T-cell (primary cell): ENCODE measurements at regions not wholly inside any gene's neighbourhood (a gene's known extent, or its start where the extent isn't known, plus 50 kb on each side); places are given as distances from the start of the nearest gene placed in this dataset.

Experiments used
- ATAC-seq, 4 experiments: fragments of 200-7000 bp in 3 of 4; fragments of 150-1000 bp in 1 of 4; cut with Tn5 transposase; replicated peaks in 1 of 4; 1 replicate in 3 of 4; 2 replicates in 1 of 4; pipeline ENCODE4 v1.10.0; 2021; ENCODE audit warnings: moderate library complexity in 3 of 4, mild to moderate bottlenecking in 2 of 4, moderate number of reproducible peaks in 1 of 4
- CTCF ChIA-PET, 2 donors: fragments of 300-600 bp; sonication (Branson Sonifier 250); formaldehyde crosslinking; loops; one replicate each; lab custom pipeline; 2022; ENCODE audit warnings: antibody characterized with exemption in 2 of 2; lab: Charles Lee
- POLR2A ChIA-PET, 2 donors: fragments of 300-600 bp; sonication (Branson Sonifier 250); formaldehyde crosslinking; loops; one replicate each; lab custom pipeline; 2022; ENCODE audit warnings: antibody characterized with exemption in 2 of 2; lab: Charles Lee
- DNase-seq, 35 experiments: peaks; one replicate each; pipeline versions ENCODE4 v3.0.0 to v3.0.0-alpha.2; 2013 to 2023
- H3K27ac ChIP-seq: one replicate; pipeline ENCODE4 v1.5.1; 2013; ENCODE audit warnings: low read length
- H3K27me3 ChIP-seq, 2 experiments: replicated peaks in 1 of 2; 1 replicate in 1 of 2; 2 replicates in 1 of 2; pipeline versions ENCODE4 v1.6.1 to v1.7.0; 2013; ENCODE audit warnings: low read length in 1 of 2, mixed read lengths in 1 of 2; ENCODE audit not compliant: control insufficient read depth in 2 of 2, insufficient read depth in 2 of 2; ENCODE audit errors: extremely low read depth in 1 of 2
- H3K36me3 ChIP-seq, 2 donors: 1 replicate in 1 of 2; 2 replicates in 1 of 2; pipeline versions ENCODE4 v1.6.1 to v1.7.0; 2013; ENCODE audit warnings: low read length in 1 of 2; ENCODE audit not compliant: control insufficient read depth in 2 of 2, insufficient read depth in 1 of 2; ENCODE audit errors: extremely low read depth in 1 of 2
- H3K4me1 ChIP-seq, 2 experiments: 1 replicate in 1 of 2; 2 replicates in 1 of 2; pipeline versions ENCODE4 v1.6.1 to v1.7.0; 2013; ENCODE audit warnings: low read length in 2 of 2, mixed read lengths in 1 of 2; ENCODE audit not compliant: insufficient read depth in 2 of 2, control insufficient read depth in 1 of 2; ENCODE audit errors: extremely low read depth in 1 of 2
- H3K4me3 ChIP-seq, 2 donors: 1 replicate in 1 of 2; 2 replicates in 1 of 2; pipeline versions ENCODE4 v1.5.1 to v1.7.0; 2013; ENCODE audit warnings: mild to moderate bottlenecking in 2 of 2, low read length in 1 of 2, moderate library complexity in 1 of 2; ENCODE audit not compliant: control insufficient read depth in 1 of 2; ENCODE audit errors: extremely low read depth in 1 of 2
- H3K9me3 ChIP-seq: 2 replicates; pipeline ENCODE4 v1.7.0; 2013
- H3K27ac Mint-ChIP-seq, 2 donors: one replicate each; pipeline ENCODE4 v1.8.0; 2020 to 2021; ENCODE audit warnings: mild to moderate bottlenecking in 2 of 2, mixed read lengths in 2 of 2
- H3K27me3 Mint-ChIP-seq, 2 donors: one replicate each; pipeline ENCODE4 v1.8.0; 2021 to 2022; ENCODE audit warnings: mixed read lengths in 2 of 2
- H3K36me3 Mint-ChIP-seq: one replicate; pipeline ENCODE4 v1.8.0; 2021; ENCODE audit warnings: mixed read lengths
- H3K4me1 Mint-ChIP-seq, 3 donors: one replicate each; pipeline ENCODE4 v1.8.0; 2020 to 2022; ENCODE audit warnings: mixed read lengths in 3 of 3, mild to moderate bottlenecking in 1 of 3
- H3K4me3 Mint-ChIP-seq, 3 donors: one replicate each; pipeline ENCODE4 v1.8.0; 2020 to 2022; ENCODE audit warnings: mild to moderate bottlenecking in 3 of 3, mixed read lengths in 3 of 3, moderate library complexity in 3 of 3
- H3K9me3 Mint-ChIP-seq, 3 donors: one replicate each; pipeline ENCODE4 v1.8.0; 2020 to 2022; ENCODE audit warnings: mixed read lengths in 3 of 3
- WGBS: methylation state at CpG from one replicate; pipeline ENCODE4 v1.1.5; 2013; ENCODE audit warnings: missing lambda C conversion rate; ENCODE audit not compliant: insufficient coverage; 5-methylcytosine and 5-hydroxymethylcytosine counted together

DNA sequence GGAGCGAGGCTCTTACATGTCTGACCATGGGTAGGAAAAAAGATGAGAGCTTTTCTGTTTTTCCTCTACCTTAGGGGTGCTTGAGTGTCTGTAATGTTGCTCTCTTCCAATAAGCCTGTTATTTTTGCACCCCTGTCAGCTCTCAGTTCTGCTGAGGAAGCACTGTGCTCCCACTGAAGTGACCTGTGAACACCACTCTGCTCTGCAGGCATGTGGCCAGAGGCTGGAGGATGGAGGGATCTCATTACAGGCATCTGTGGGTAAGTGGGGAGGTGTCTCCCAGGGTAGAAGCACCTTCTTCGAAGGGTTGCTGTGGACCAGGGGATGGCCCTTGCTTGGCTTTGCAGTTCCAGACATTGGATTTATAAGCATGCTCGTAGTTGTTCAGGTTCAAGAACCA lies 56.8 kb upstream of the RBM15 start:
- Histone ChIP-seq H3K4me3 (no peak overlapping the region), H3K9me3 (no peaks in the 10 kb centered on the region), H3K4me1 (no peaks in the 10 kb centered on the region), H3K36me3 (no peaks in the 10 kb centered on the region), H3K27ac (no peak overlapping the region), H3K27me3 (peaks cover 0 to 7% of the 10 kb centered on the region in 2 experiments)
- no peak overlapping the region for H3K4me3 Mint-ChIP-seq
- ChIA-PET CTCF (no interaction called here), POLR2A (no interaction called here)
- no peak overlapping the region for H3K27ac Mint-ChIP-seq
- no peaks in the 10 kb centered on the region for H3K9me3 Mint-ChIP-seq
- ATAC-seq (no peak), DNase-seq (no peak)
- peaks cover 3% of the 10 kb centered on the region for H3K36me3 Mint-ChIP-seq
- no peaks in the 10 kb centered on the region for H3K4me1 Mint-ChIP-seq
- 71% methylated on average over 1 of the region's 3 CpGs for WGBS
- H3K27me3 Mint-ChIP-seq = no peaks in the 10 kb centered on the region

DNA sequence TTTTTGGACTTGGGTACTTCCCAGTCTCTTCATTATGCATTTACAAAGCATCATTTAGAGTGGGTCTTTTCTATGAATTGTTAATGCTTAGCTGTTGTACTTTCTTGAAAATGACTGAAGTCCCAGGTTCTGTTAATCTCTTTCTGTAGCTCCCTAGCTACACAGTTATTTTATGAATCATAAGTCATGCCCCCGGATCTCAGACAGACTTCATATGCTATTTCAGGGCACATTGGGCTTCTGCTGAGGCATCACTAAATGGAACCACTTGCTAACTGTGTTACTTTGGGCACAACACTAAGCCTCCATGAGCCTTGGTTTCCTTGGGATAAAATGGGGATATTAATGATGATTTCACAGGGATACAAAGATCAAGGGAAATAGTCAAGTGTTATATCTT lies 55.5 kb upstream of the RBM15 start:
- H3K9me3 ChIP-seq = no peaks in the 10 kb centered on the region
- H3K27me3 Mint-ChIP-seq = no peaks in the 10 kb centered on the region
- no peak overlapping the region for H3K27ac Mint-ChIP-seq
- no peaks in the 10 kb centered on the region for H3K4me1 Mint-ChIP-seq
- H3K9me3 Mint-ChIP-seq = no peaks in the 10 kb centered on the region
- no peak overlapping the region for H3K4me3 ChIP-seq
- H3K27me3 ChIP-seq = peaks cover 2 to 7% of the 10 kb centered on the region in 2 experiments
- ChIA-PET CTCF (interaction anchor here in 1 of 2 donors (0.8 kb wide), 1 partner anchor 29 kb away, joined by 5 read pairs; no protein-coding TSS in a partner anchor), POLR2A (no interaction called here)
- H3K4me3 Mint-ChIP-seq = no peak overlapping the region
- no peak for ATAC-seq
- H3K27ac ChIP-seq = no peak overlapping the region
- H3K4me1 ChIP-seq = no peaks in the 10 kb centered on the region
- no CpG with 5 or more reads among the region's 1 CpG for WGBS
- H3K36me3 ChIP-seq = no peaks in the 10 kb centered on the region
- H3K36me3 Mint-ChIP-seq = peaks cover 3% of the 10 kb centered on the region
- no peak for DNase-seq

DNA sequence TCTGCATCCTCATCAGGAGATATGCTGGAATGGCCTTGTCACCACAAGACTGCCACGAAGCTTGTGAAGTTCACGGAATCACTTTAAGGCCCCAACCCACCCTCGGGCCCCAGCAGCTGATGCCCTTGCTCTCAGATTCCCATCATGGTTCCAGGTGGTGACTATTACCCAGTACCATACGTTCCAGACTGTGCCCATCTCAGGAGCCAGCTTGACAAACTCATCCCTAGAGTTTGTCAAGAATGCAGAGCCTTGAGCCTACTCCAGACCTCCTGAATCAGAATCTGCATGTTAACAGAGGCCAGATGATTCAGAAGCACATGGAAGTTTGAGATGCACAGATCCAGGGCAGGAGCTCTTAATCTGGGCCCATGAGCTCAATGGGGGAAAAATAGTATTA lies 53.9 kb upstream of the RBM15 start:
- no peaks in the 10 kb centered on the region for H3K27me3 Mint-ChIP-seq
- Histone ChIP-seq H3K4me1 (no peaks in the 10 kb centered on the region), H3K27me3 (peaks cover 2 to 7% of the 10 kb centered on the region in 2 experiments), H3K36me3 (no peaks in the 10 kb centered on the region), H3K9me3 (no peaks in the 10 kb centered on the region), H3K27ac (no peak overlapping the region), H3K4me3 (no peak overlapping the region)
- H3K4me3 Mint-ChIP-seq = no peak overlapping the region
- WGBS = 78% methylated on average over 4 of the region's 4 CpGs
- H3K4me1 Mint-ChIP-seq = no peaks in the 10 kb centered on the region
- no peak for ATAC-seq
- ChIA-PET CTCF (no interaction called here), POLR2A (no interaction called here)
- no peak overlapping the region for H3K27ac Mint-ChIP-seq
- no peaks in the 10 kb centered on the region for H3K36me3 Mint-ChIP-seq
- no peaks in the 10 kb centered on the region for H3K9me3 Mint-ChIP-seq
- DNase-seq = no peak

- Histone ChIP-seq H3K4me1 (no peaks in the 10 kb centered on the region), H3K36me3 (no peaks in the 10 kb centered on the region), H3K27ac (no peak overlapping the region), H3K27me3 (peaks cover 2 to 4% of the 10 kb centered on the region in 2 experiments), H3K4me3 (no peak overlapping the region), H3K9me3 (no peaks in the 10 kb centered on the region)
- ATAC-seq (no peak), DNase-seq (no peak)
- WGBS = no CpG with 5 or more reads among the region's 2 CpGs
- Mint-ChIP-seq H3K36me3 (no peaks in the 10 kb centered on the region), H3K9me3 (no peaks in the 10 kb centered on the region), H3K4me3 (no peak overlapping the region), H3K27me3 (no peaks in the 10 kb centered on the region), H3K27ac (no peak overlapping the region), H3K4me1 (no peaks in the 10 kb centered on the region)
- POLR2A ChIA-PET = no interaction called here
- CTCF ChIA-PET = interaction anchor here in 1 of 2 donors (0.7 kb wide), 1 partner anchor 27 kb away, joined by 3 read pairs; no protein-coding TSS in a partner anchor
Observed at GRCh38 chr1:110286564-110286963, 52.6 kb upstream of the RBM15 start.

GRCh38 chr1:110288111-110288510 lies 51.1 kb upstream of the RBM15 start:
- Histone ChIP-seq H3K27ac (no peak overlapping the region), H3K4me1 (no peaks in the 10 kb centered on the region), H3K4me3 (no peak overlapping the region), H3K36me3 (no peaks in the 10 kb centered on the region), H3K27me3 (peaks cover 0 to 2% of the 10 kb centered on the region in 2 experiments), H3K9me3 (no peaks in the 10 kb centered on the region)
- POLR2A ChIA-PET = no interaction called here
- WGBS = 100% methylated on average over 2 of the region's 3 CpGs
- Mint-ChIP-seq H3K27ac (no peak overlapping the region), H3K9me3 (no peaks in the 10 kb centered on the region), H3K4me3 (no peak overlapping the region), H3K36me3 (no peaks in the 10 kb centered on the region), H3K27me3 (no peaks in the 10 kb centered on the region), H3K4me1 (no peaks in the 10 kb centered on the region)
- DNase-seq (no peak), ATAC-seq (no peak)
- CTCF ChIA-PET = no interaction called here
